MCF 10A (cell line): ENCODE measurements at regions not wholly inside any gene's neighbourhood (a gene's known extent, or its start where the extent isn't known, plus 50 kb on each side); places are given as distances from the start of the nearest gene placed in this dataset.

Source experiments
- BruUV-seq: library from RNA; stranded (reverse); fragments of 400-500 nt; replicated peaks from 2 replicates; lab custom pipeline; 2021; lab: Mats Ljungman, UMichigan
- CTCF ChIA-PET: fragments of 300-600 bp; sonication (Branson Sonifier 250); formaldehyde crosslinking; extraction: SDS; loops from one replicate; lab custom pipeline; 2021; ENCODE audit warnings: antibody characterized with exemption, inconsistent platforms; lab: Yijun Ruan, JAX
- POLR2A ChIA-PET: fragments of 300-600, 350-650 bp; sonication (Branson Sonifier 250); formaldehyde crosslinking; extraction: SDS; loops from one replicate; lab custom pipeline; 2020; ENCODE audit warnings: antibody characterized with exemption, inconsistent platforms; lab: Yijun Ruan, JAX
- DNase-seq: peaks from one replicate; pipeline ENCODE4 v3.0.0-alpha.2; 2018; ENCODE audit not compliant: unreplicated experiment
- H3K27ac Mint-ChIP-seq: one replicate; pipeline ENCODE4 v1.8.0; 2022; ENCODE audit warnings: mild to moderate bottlenecking, low read depth, mixed read lengths; ENCODE audit not compliant: unreplicated experiment
- H3K27me3 Mint-ChIP-seq: one replicate; pipeline ENCODE4 v1.8.0; 2022; ENCODE audit warnings: mixed read lengths; ENCODE audit not compliant: insufficient read depth, unreplicated experiment
- H3K36me3 Mint-ChIP-seq: one replicate; pipeline ENCODE4 v1.8.0; 2022; ENCODE audit warnings: mild to moderate bottlenecking, moderate library complexity, mixed read lengths; ENCODE audit not compliant: insufficient read depth, unreplicated experiment
- H3K4me1 Mint-ChIP-seq: one replicate; pipeline ENCODE4 v1.8.0; 2022; ENCODE audit warnings: mixed read lengths; ENCODE audit not compliant: insufficient read depth, unreplicated experiment
- H3K4me3 Mint-ChIP-seq: one replicate; pipeline ENCODE4 v1.8.0; 2022; ENCODE audit warnings: mild to moderate bottlenecking, moderate library complexity, mixed read lengths; ENCODE audit not compliant: unreplicated experiment
- H3K9me3 Mint-ChIP-seq: one replicate; pipeline ENCODE4 v1.8.0; 2022; ENCODE audit warnings: mixed read lengths; ENCODE audit not compliant: unreplicated experiment
- CTCF ChIP-seq: fragments of 200-600 bp; IDR thresholded peaks from one replicate; pipeline ENCODE4 v1.8.0; 2022; ENCODE audit warnings: antibody characterized with exemption, mild to moderate bottlenecking; ENCODE audit not compliant: unreplicated experiment
- intact Hi-C: fragments of 100-400 bp; cut with micrococcal nuclease; formaldehyde crosslinking; loops from 2 replicates; pipeline ENCODE4 v1.14.1; 2022

GRCh38 chr1:184296466-184297243 lies 90.2 kb upstream of the C1orf21 start:
- ChIA-PET CTCF (interaction anchor here (0.7 to 1.4 kb wide), 3 partner anchors 10 to 73 kb away, joined by 3 to 4 read pairs (median 4); no protein-coding TSS in a partner anchor), POLR2A (interaction anchor here (0.6 kb wide), 1 partner anchor 69 kb away, joined by 4 read pairs; no protein-coding TSS in a partner anchor)
- Mint-ChIP-seq H3K4me1 (no peaks in the 10 kb centered on the region), H3K27ac (no peak overlapping the region), H3K27me3 (no peaks in the 10 kb centered on the region), H3K36me3 (no peaks in the 10 kb centered on the region), H3K4me3 (no peak overlapping the region), H3K9me3 (peaks cover 7% of the 10 kb centered on the region)
- DNase-seq = peak; percentile 56
- intact Hi-C loops = no loop called here
- no TSS peak for BruUV-seq
- TF ChIP-seq CTCF = no peak

GRCh38 chr1:184297244-184297750 lies 89.5 kb upstream of the C1orf21 start:
- H3K4me3 Mint-ChIP-seq = no peak overlapping the region
- no peak for TF ChIP-seq CTCF
- no TSS peak for BruUV-seq
- intact Hi-C loops = no loop called here
- H3K9me3 Mint-ChIP-seq = peaks cover 3% of the 10 kb centered on the region
- H3K27me3 Mint-ChIP-seq = no peaks in the 10 kb centered on the region
- no peaks in the 10 kb centered on the region for H3K36me3 Mint-ChIP-seq
- H3K4me1 Mint-ChIP-seq = no peaks in the 10 kb centered on the region
- H3K27ac Mint-ChIP-seq = no peak overlapping the region
- ChIA-PET CTCF (interaction anchor here (0.7 to 1.4 kb wide), 3 partner anchors 10 to 73 kb away, joined by 3 to 4 read pairs (median 4); no protein-coding TSS in a partner anchor), POLR2A (interaction anchor here (0.6 kb wide), 1 partner anchor 68 kb away, joined by 4 read pairs; no protein-coding TSS in a partner anchor)
- no peak for DNase-seq

GRCh38 chr1:184298440-184299405 lies 88.1 kb upstream of the C1orf21 start:
- ChIA-PET POLR2A (interaction anchor here (0.5 kb wide), 1 partner anchor 264 kb away, joined by 3 read pairs; no protein-coding TSS in a partner anchor), CTCF (no interaction called here)
- BruUV-seq = no TSS peak
- no peak overlapping the region for H3K27ac Mint-ChIP-seq
- TF ChIP-seq CTCF = no peak
- H3K9me3 Mint-ChIP-seq = peaks cover 11% of the 10 kb centered on the region
- H3K27me3 Mint-ChIP-seq = no peaks in the 10 kb centered on the region
- H3K36me3 Mint-ChIP-seq = no peaks in the 10 kb centered on the region
- intact Hi-C loops = no loop called here
- DNase-seq = no peak
- H3K4me3 Mint-ChIP-seq = no peak overlapping the region
- H3K4me1 Mint-ChIP-seq = no peaks in the 10 kb centered on the region
